DMS 273 (cell line): ENCODE measurements at regions not wholly inside any gene's neighbourhood (a gene's known extent, or its start where the extent isn't known, plus 50 kb on each side); places are given as distances from the start of the nearest gene placed in this dataset.
A peak's percentile ranks its signal among the peaks of the same experiment; 100 is the strongest.

ENCODE experiments used
- DNase-seq: peaks from one replicate; lab custom pipeline; 2025; ENCODE audit not compliant: unreplicated experiment; lab: John Stamatoyannopoulos, UW

DNA sequence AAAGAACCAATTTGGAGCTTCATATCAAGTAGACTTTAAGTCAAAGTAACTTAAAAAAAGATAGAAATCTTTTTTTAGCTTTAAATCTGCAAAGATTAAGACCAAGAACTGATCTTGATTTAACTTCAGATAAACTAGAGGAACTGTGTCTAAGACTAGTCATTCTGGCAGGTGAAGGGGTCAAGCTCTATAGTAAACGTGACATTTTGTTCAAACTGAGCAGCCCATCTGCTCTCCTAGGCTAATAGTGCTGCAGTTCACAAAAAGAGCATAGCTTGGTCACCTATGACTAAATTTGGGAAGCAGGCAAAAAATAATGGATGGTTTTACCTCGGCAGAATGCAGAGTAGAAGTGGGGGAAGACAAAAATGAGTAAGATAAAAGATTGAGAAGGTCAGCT lies 168.8 kb upstream of the ALCAM start:
- DNase-seq, result peak; percentile 16

DNA sequence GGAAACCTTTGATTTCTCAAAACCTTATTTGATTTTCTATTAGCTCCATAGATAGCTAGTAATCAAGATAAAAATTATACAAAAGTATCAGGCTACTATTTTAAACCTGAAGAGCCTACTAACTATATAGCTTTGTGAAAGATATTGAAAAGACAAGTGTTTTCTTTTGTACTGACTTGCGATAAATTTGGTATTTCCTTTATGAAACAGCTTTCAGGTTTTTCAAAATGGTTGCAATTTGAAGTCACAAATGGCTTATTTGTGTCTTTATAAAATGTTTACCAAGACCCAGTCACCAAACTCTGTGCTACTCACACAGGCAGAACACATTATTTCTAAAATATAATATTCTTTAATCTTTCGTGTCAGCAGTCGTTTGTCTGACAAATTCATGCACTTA lies 167.5 kb upstream of the ALCAM start:
- no peak for DNase-seq

DNA sequence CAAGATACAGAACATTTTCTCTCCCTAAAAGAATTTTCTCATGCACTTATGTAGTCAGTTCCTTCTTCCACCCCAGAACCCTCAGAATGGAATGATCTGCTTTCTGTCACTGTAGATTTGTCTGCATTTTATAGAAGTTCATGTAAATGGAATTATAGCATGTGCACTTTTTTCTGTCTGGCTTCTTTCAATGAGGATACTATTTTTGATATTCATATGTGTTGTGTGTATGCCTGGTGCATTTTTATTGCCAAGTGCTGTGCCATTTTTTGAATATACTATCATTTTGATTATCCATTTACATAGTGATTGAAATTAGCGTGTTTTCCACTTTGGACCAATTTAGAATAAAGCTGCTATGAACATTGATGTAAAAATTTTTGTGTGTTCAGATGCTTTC lies 156.6 kb upstream of the ALCAM start:
- DNase-seq, result no peak

DNA sequence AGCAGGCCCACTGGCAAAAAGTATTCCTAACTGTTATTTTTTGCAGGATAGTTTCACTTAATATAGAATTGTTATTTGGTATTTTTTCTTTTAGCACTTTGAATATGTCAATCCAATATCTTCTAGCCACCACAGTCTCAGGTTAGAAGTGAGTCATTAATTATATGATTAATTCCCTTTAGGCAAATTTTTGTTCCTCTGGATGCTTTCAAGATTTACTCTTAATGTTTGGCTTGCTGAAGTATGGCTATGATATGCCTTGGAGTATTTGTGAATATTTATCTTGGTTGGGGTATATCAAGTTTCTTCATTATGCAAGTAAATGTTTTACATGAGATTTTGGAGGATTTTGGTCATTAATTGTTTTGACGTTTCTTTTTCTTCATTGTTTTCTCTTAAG lies 152.1 kb upstream of the ALCAM start:
- no peak for DNase-seq

DNA sequence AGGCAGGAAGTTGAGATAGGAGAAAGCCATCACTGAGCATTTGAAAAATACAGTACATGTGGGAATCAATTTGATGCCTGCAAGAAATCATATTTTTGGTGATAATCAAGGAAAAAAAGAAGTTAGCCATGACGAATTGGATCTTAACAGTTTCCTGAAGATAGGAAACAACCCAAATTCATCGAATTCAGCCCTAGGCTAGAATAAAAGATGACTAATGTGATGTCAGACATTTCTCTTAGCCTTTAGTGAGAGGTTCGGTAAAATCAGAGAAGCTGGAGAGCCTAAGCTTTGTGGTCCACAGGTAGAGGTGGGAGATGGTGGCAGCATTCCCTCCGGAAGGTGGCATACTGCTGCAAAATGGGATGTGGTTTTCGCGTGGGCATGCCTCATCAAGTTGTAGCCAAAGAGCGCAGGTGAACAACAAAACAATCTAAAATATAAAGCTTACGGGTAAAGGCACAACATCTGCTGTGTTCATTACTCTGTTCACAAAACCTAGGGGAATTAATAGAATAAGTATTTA lies 144.1 kb upstream of the ALCAM start:
- no peak for DNase-seq

DNA sequence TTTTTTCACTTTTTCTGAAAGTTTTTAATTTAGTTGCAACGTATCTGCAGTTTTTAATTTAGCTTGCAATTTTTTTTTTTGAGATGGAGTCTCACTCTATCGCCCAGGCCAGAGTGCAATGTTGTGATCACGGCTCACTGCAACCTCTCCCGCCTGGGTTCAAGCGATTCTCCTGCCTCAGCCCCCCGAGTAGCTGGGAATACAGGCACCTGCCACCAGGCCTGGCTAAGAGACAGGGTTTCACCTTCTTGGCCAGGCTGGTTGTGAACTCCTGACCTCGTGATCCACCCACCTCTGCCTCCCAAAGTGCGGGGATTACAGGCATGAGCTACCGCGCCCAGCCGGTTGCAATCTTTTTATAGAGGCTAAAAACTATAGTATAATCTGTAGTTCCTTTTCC lies 142.9 kb upstream of the ALCAM start:
- DNase-seq, result no peak

DNA sequence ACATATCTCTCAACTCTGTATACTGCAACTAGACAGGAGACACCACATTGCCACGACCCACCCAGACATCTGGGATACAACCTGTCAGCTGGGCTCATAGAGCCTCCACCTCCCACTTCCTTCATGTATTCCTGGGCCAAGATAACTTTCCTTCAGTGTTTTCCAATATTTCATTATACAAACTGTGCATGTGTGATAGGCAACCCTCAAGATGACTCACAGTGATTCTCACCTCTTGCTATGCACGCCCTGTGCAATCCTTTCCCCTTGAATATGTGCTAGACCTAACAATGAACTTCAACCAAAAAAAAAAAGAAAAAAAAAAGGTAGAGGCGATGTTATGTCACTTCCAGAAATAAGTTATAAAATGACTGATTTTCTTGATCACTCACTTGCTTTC lies 138.0 kb upstream of the ALCAM start:
- DNase-seq, result no peak

DNA sequence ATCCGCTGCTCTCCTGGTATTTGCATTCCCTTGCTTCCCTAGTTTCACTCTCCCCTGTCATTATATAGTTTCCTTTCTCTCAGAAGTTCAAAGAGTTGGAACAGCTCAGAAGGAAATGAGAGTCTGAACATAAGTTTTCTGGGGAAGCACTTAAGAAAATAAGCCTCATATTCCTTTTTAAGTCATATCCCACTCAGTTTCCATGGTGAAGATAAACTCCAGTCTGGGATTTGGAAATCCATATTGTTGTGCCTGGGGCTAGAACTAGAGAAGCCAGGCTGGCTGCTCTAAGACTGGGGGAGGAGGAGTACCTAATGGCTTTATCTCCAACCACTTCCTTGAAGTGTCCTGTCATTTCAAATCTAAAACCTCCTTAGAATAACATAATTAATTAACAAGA lies 134.2 kb upstream of the ALCAM start:
- no peak for DNase-seq

DNA sequence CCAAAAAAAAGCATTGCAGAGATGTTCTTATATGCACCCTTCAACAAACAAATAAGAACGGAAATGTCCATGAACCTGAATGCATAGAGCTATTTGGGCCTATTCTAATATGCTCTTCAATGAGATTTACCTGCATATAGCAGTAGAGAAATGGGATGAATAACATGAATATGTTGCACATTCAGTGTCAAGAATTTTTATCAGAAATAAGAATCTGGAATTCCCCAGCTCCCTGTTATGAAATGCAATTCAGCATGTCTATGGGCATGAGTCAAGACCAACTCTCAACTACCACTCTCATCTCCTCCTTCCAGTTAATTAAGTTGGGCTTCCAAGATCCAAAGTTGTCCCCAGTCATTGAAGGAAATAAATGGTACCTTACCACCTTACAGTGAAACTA lies 133.7 kb upstream of the ALCAM start:
- no peak for DNase-seq

DNA sequence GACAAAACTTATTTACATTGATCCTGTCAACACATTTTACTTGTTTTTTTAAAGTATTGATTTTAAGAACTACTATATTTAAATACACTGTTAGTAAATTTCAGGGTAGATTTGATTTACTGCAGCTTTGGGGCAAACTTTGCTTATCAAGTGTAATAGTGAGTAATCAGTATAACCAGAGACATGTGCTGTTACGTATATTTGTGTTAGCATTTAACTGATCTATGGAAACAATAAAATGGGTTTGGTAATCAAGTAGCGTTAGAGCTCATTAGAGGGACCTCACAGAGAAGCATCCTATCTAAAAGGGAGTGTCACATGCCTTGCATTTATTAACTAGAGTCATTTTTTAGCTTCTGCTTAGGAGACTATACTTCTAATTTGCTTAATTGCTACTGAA lies 131.5 kb upstream of the ALCAM start:
- DNase-seq, result no peak

DNA sequence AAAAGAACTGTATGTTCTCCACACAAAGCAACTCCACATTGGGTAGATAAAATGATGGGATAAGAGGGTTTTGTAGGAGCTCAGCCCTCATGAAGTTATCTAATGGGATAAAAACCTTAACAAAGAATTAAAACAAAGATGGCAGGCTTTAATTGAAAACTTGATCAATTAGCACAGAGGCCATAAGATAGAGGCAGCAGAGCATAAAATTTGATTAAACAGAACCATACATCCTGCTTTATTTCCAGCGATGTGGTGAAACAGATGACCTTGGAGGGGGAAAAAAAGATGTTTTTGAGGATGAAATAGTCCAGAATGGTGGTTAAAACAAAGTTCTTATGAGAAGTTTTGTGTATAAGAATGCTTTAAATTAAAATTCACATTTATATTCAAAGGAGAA lies 130.9 kb upstream of the ALCAM start:
- DNase-seq, result no peak

DNA sequence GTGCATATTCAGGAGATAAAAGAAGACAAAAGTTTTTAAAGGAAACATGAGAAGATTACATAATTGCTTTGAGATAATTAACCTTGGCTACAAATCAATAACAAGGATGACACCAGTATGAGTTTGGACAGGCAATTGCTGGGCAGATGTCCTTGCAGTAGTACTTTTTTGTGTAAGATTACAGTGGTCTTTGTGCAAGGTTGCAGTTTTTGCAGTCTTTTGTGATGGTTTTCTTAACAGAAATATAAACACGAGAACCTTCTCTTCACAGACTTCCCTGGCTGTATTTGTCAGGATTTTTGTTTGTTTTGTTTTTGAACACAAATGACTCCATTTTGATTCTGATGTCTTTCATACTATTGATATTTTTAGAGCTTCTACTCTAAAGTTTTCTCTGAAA lies 128.3 kb upstream of the ALCAM start:
- no peak for DNase-seq

DNA sequence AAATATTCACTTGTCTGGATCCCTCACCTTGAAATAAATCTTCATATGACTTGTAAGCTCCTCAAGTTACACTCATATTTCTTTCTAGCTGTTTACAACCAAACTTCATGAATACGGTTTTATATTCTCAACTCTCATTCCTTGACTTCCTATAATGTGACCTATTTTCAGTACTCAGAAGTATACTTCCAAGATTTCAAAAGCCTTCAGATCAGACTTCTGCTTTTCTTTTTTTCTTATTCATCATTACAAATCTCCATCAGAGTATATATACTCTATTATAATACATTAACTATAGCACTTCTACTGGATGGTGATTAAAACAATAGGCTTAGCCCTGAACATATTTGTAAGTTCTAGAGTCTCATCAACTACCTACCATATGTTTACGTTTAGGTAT lies 123.6 kb upstream of the ALCAM start:
- DNase-seq, result no peak

DNA sequence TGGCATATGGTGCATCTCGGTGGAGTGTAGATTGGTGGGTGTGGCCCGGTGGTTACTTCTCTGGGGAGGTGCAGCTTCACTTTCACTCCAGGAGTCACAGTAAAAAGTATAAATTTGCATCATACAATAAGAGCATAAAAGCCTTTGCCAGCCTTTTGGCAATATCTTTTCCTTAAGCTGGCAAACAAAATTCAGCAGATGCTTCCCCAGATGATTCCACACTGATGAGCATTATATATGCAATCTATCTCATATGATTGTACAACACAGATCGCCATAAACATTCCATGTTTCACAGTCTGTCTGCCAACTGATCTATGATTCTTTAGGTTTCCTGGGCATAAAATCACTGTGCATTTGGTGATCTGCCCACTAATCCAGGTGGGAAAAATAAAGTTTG lies 120.2 kb upstream of the ALCAM start:
- DNase-seq, result peak; percentile 92

DNA sequence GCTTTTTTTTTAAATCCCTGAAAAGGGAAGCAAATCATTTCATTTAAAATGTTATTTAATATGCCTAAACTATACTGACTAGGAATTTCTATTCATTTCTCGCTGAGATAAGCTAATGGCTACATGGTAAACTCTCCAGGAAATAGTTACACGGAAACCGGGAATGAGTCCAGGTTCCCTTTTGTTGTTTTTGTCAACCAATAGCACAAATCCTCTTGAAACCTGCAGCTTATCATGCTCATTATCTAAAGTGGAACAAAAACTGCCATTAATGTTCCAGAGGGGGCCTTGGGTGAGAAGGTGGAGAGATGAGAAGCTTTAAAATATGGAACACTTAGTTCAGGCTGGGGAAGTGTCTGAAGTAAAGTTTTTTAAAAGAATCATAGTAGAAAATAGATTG lies 113.5 kb upstream of the ALCAM start:
- DNase-seq, result peak; percentile 10

DNA sequence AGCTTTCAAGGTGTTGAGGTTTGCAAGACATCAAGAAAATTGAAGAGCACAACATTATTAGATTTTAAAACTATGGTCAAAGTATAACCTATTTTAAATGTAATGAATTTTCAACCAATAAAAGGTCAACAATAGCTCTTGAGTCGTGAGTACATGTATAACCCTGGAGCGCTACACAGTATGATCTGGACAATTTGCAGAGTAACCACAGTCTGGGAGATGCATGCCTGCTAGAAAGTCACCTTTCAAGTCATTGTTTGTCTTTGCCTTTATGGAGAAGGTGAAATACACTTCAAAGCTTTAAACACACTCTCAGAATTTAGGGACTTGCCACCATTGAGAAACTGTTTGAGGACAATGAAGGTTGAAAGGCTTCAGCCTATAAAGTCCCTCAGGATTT lies 112.6 kb upstream of the ALCAM start:
- no peak for DNase-seq

DNA sequence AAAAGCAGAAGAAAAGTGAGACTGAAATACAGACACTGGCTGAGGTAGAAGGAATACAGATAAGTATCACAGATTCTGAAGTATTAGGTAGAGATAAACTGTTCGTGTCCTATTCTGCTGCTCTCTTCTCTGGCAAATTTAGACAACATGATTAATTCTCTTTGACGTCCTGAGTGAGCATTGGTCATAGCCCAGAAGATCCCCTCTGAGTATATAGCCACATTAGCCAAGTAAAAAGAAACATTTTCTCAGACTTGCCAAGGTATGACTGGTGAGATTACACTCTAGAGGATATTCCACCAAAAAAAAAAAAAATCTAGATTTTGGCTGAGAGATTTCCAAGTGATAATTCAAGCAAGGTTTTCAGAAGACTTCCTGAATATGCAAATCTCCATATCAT lies 111.4 kb upstream of the ALCAM start:
- DNase-seq, result no peak

DNA sequence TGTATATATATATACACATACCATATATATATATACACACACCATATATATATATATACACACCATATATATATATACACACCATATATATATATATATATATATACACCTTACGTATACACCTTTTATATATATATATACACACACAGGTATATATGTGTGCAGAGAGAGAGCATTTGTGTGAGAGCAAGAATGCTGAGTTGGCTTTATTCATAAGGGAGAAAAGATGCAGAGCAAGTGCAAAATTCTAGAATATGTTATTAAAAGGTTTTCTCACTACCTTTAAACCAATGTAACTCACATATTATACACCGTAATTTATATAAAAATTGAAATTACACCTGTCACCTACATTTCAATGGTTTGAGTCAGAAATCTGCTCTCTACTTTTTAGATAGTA lies 107.2 kb upstream of the ALCAM start:
- no peak for DNase-seq

DNA sequence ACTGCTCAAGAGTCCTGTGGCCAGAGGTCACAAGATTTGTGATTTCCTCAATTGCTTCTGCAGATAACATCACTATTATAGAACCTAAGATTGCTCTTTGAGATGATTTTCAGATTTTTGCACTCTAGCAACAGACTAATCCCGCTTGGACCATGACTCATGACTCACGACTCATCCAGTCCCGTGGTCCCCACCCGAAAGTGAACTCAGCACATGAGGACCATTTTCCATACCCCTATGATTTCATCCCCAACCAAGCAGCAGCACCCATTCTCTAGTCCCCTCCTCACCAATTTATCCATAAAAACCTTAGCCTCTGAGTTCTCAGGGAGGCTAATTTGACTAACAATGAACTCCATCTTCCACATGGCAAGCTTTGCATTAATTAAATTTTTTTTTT lies 106.3 kb upstream of the ALCAM start:
- DNase-seq, result no peak

DNA sequence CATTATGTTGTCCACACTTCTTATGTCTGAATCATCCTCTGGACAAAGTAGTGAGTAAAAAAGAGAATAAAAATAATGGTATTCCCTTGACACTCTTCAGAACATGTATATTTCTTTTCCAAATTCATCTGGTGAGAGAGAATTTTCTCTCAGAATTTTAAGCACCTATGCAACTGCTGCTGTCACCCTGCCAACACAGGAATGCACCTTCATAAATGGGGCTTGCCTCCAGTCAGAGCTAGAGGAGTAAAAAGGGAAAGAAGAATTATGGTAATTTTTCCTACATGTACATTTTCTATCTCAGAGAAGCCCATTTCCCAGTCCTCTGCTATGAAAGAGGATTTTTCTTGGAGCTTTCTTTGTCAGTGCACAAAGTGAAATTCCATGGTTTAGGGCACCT lies 92.2 kb upstream of the ALCAM start:
- no peak for DNase-seq

DNA sequence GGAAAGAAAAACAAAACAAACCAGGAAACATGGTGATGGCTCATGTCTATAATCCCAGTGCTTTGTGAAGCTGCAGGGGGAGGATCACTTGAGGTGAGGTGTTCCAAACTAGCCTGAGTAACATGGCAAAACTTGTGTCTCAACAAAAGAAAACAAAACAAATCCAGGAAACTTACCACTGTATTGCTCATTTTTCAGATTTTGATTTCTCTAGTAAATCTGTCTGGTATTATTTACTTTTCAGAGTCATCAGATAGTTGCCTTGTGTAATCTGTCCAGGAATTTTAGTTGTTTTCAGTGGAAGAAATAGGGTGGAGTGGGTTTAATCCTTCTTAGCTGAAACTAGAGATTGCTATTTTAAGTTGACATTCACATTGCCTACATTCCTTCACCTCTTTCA lies 91.8 kb upstream of the ALCAM start:
- DNase-seq, result no peak

DNA sequence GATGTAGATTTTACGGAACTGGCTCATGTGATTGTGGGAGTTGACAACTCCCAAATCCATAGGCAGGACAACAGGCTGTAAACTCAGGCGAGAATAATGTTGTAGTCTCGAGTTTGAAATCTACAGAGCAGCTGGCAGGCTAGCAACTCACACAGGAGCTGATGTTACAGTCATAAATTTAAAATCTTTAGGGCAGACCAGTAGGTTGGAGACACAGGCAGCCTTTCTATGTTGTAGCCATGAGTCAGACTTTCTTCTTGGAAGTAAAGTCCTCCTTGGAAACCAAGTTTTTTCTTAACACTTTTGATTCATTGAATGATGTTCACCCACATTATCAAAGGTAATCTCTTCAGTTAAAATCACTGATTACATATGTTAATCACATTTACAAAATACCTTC lies 89.1 kb upstream of the ALCAM start:
- no peak for DNase-seq

DNA sequence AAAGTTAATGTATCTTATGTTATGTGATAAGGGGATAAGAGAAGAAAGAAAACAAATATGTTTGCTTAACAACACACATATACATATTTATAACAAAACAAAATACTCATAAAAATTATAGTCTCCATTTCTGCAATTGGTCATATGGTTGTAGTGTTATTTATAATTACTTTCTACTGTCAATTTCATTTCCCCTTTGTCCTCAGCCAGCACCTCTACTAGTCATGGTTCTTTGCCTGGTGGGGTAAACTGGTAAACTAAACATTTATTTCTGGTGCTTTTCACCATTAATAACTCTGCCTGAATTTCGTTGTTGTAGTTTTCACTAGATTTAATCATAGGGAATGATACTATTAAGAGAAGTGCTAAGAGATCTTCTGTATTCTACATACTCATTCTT lies 88.0 kb upstream of the ALCAM start:
- DNase-seq, result no peak

DNA sequence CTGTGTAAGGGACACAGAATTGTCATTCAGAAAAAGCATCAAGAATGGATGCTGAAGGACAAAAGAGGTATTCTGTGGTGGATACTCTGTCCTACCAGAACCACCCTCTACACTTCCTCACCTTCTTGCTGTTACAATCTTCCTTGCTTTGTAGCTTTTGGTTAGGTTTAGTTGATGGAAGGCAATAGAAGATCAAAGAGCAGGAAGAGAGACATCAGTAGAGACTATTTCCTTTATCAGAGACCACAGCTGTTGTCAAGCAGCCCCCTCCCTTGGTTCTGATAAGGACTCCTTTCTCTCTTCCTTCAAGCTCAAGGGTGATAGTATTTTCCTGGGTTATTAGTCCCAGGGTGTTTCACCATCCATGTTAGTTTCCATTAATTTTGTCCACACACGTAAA lies 84.7 kb upstream of the ALCAM start:
- DNase-seq, result no peak
